ENCODE measurements at regions not wholly inside any gene's neighbourhood (a gene's known extent, or its start where the extent isn't known, plus 50 kb on each side); places are given as distances from the start of the nearest gene placed in this dataset.

DNA sequence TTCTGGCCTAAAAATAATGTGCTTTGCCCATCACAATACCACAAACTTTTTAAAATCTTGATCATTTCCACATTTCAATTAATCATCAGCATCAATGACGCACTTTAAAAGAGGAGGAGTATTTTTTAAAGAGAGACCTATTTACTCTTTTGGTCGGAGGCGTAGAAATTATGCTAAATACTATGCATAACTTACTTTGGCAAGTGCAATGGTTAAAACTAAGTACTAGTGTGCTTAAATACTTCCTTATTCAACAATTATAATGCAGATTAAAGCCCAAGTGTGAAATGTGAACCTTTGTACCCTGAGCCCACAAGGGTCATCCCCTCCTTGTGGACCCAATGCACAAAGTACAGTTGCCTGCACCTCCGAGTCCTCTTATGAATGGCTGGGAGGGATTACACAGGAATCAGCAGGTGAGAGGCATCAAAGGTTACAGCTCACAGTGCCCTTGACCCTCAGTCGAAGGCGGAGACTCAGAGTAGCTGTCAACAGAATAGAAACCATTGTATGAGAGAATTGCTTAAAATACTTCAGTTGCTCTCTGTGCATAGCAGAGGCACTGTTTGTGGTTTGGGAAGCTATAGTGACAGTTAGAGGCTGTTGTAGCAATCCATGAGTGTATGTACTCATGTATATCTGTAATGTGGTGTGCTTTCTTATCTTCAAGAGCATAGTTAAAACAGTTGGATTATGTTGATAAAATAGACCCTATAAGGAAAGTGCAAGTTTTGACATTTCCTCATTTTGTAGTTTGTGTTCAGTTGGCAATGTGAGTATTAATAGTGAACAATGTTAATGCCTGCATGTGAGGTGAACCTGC lies 151.7 kb upstream of the ITGA4 start:
- FAIRE-seq: no peak

DNA sequence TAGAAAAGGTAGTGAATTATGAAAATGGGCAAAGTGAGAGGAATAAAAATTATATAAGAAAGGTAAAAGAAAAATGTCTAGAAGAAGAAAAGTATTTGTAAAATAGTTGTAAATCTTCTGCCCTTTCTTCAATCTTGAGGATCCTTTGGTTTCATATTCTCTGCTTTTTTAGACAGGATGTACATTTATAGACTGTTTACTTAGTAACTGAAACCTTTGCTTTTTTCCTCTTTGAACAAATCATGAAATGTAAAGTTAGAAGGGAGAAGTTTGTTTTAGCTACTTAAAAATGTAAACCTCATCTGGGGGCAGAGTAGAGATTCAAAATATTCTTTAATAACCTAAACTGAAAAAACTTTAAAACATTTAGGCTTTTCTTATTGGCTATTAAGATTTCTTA lies 150.4 kb upstream of the ITGA4 start:
- no peak for DNase-seq (ENCODE audit: insufficient read length, low spot score)
- no peak for FAIRE-seq
- no peak for TF ChIP-seq POLR2A (IDR thresholded peaks at IDR 0.05; ENCODE audit: low read depth, low read length)

More for the DNA sequence above, 151.7 kb upstream of the ITGA4 start:
- DNase-seq (ENCODE audit: insufficient read length, low spot score): no peak
- no peak for TF ChIP-seq POLR2A (IDR thresholded peaks at IDR 0.05; ENCODE audit: low read depth, low read length)

- FAIRE-seq (no peak), DNase-seq (ENCODE audit: insufficient read length, low spot score) (no peak)
- TF ChIP-seq POLR2A (IDR thresholded peaks at IDR 0.05; ENCODE audit: low read depth, low read length): no peak
Observed at GRCh38 chr2:181307203-181307991, 149.8 kb upstream of the ITGA4 start.

- DNase-seq (ENCODE audit: insufficient read length, low spot score): no peak
- peak; percentile 6 for FAIRE-seq
- no peak for TF ChIP-seq POLR2A (IDR thresholded peaks at IDR 0.05; ENCODE audit: low read depth, low read length)
Observed at GRCh38 chr2:181308766-181309515, 148.2 kb upstream of the ITGA4 start.

- no peak for FAIRE-seq
- no peak for DNase-seq (ENCODE audit: insufficient read length, low spot score)
- TF ChIP-seq POLR2A (IDR thresholded peaks at IDR 0.05; ENCODE audit: low read depth, low read length): no peak
Observed at GRCh38 chr2:181309586-181309985, 147.6 kb upstream of the ITGA4 start.

- FAIRE-seq (no peak), DNase-seq (ENCODE audit: insufficient read length, low spot score) (no peak)
- TF ChIP-seq POLR2A (IDR thresholded peaks at IDR 0.05; ENCODE audit: low read depth, low read length): no peak
Observed at GRCh38 chr2:181310967-181311366, 146.2 kb upstream of the ITGA4 start.

- FAIRE-seq: no peak
- DNase-seq (ENCODE audit: insufficient read length, low spot score): no peak
- no peak for TF ChIP-seq POLR2A (IDR thresholded peaks at IDR 0.05; ENCODE audit: low read depth, low read length)
Observed at GRCh38 chr2:181311837-181312236, 145.3 kb upstream of the ITGA4 start.

GRCh38 chr2:181312515-181312927 lies 144.7 kb upstream of the ITGA4 start:
- no peak for TF ChIP-seq POLR2A (IDR thresholded peaks at IDR 0.05; ENCODE audit: low read depth, low read length)
- DNase-seq (ENCODE audit: insufficient read length, low spot score): no peak
- no peak for FAIRE-seq

DNA sequence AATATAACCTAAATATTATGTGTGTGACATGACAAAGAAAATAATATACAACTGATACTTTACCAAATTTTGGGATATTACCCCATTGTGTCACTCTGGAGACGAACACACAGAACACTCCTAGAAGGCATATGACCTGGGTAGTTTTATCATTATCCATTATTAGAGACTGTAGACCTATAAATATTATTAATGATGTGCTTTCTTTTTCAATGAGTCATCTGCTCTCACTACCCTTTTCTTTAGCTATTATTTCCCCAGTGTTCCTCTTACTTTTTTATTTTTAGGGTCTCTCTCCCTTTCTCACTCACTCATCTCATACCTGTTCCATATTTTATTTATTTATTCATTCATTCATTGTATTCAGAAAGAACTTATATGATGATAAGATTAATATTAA lies 143.3 kb upstream of the ITGA4 start:
- DNase-seq (ENCODE audit: insufficient read length, low spot score) (no peak), FAIRE-seq (no peak)
- TF ChIP-seq POLR2A (IDR thresholded peaks at IDR 0.05; ENCODE audit: low read depth, low read length): no peak

GRCh38 chr2:181314551-181314950 lies 142.6 kb upstream of the ITGA4 start:
- FAIRE-seq (no peak), DNase-seq (ENCODE audit: insufficient read length, low spot score) (no peak)
- no peak for TF ChIP-seq POLR2A (IDR thresholded peaks at IDR 0.05; ENCODE audit: low read depth, low read length)

- FAIRE-seq (no peak), DNase-seq (ENCODE audit: insufficient read length, low spot score) (no peak)
- TF ChIP-seq POLR2A (IDR thresholded peaks at IDR 0.05; ENCODE audit: low read depth, low read length): no peak
Observed at GRCh38 chr2:181317511-181317910, 139.7 kb upstream of the ITGA4 start.

DNA sequence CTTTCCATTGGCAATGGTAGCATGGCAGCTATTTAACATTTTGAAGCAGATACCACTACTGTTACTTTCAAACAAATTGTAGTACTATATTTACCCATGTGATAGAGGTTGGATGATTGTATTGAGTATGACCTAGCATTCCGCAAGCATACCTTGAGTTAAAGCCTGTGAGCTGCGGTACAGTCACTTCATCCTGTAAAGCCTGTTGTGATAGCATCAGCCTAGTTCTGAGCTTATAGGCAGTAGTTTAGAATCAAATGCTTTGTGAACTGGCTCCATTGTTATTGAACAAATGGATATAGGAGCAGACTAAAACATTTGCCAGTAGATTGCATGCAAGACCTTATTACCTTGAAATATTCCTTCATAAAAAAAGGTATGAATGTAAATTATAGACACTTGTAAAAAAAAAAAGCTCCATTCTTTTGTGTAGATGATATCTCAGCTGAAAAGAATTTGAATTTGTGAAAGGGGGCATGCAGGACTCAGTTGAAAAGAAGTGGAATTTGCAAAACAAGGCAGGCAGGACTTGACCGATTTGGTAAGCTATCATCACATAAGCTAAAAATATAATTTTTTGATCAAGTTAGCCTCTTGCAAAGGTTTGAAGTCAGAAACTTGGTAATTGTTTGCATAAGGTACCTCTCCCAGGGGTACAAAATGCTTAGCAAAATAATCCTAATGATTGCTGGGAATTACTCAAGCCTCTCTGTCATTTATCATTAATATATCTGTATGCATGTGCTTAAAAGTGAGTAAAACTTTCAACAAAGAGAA lies 138.5 kb upstream of the ITGA4 start:
- FAIRE-seq: no peak

GRCh38 chr2:181319286-181319685 lies 137.9 kb upstream of the ITGA4 start:
- FAIRE-seq (no peak), DNase-seq (ENCODE audit: insufficient read length, low spot score) (no peak)
- TF ChIP-seq POLR2A (IDR thresholded peaks at IDR 0.05; ENCODE audit: low read depth, low read length): no peak

More for the DNA sequence above, 138.5 kb upstream of the ITGA4 start:
- no peak for DNase-seq (ENCODE audit: insufficient read length, low spot score)
- TF ChIP-seq POLR2A (IDR thresholded peaks at IDR 0.05; ENCODE audit: low read depth, low read length): no peak

Data from H54 (cell line).